Vagina (tissue), 2 donors: ENCODE measurements at regions not wholly inside any gene's neighbourhood (a gene's known extent, or its start where the extent isn't known, plus 50 kb on each side); places are given as distances from the start of the nearest gene placed in this dataset.

Experiments used
- POLR2A ChIP-seq, 2 donors: fragments of 450-650 bp; IDR thresholded peaks; one replicate each; pipeline ENCODE4 v1.6.1; 2017; ENCODE audit warnings: antibody characterized with exemption in 2 of 2, mild to moderate bottlenecking in 2 of 2, moderate library complexity in 2 of 2
- TF ChIP-seq, protein P1 (sequence below), 3 experiments: fragments of 450-650 bp in 2 of 3; fragments of 200-600 bp in 1 of 3; sonication (generic) in 1 of 3; IDR thresholded peaks; one replicate each; pipeline ENCODE4 v1.5.1; 2017 to 2019; ENCODE audit warnings: antibody characterized with exemption in 3 of 3, mild to moderate bottlenecking in 2 of 3, moderate library complexity in 2 of 3

GRCh38 chr2:239831861-239832489 is 193.2 kb downstream of the NDUFA10 start:
- TF ChIP-seq, protein P1, sequence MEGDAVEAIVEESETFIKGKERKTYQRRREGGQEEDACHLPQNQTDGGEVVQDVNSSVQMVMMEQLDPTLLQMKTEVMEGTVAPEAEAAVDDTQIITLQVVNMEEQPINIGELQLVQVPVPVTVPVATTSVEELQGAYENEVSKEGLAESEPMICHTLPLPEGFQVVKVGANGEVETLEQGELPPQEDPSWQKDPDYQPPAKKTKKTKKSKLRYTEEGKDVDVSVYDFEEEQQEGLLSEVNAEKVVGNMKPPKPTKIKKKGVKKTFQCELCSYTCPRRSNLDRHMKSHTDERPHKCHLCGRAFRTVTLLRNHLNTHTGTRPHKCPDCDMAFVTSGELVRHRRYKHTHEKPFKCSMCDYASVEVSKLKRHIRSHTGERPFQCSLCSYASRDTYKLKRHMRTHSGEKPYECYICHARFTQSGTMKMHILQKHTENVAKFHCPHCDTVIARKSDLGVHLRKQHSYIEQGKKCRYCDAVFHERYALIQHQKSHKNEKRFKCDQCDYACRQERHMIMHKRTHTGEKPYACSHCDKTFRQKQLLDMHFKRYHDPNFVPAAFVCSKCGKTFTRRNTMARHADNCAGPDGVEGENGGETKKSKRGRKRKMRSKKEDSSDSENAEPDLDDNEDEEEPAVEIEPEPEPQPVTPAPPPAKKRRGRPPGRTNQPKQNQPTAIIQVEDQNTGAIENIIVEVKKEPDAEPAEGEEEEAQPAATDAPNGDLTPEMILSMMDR (IDR thresholded peaks at IDR 0.05): no peak
- no peak for TF ChIP-seq POLR2A (IDR thresholded peaks at IDR 0.05)
